Spleen (tissue), 11 donors: ENCODE measurements at regions not wholly inside any gene's neighbourhood (a gene's known extent, or its start where the extent isn't known, plus 50 kb on each side); places are given as distances from the start of the nearest gene placed in this dataset.

Experiments used
- DNase-seq: peaks from one replicate; pipeline ENCODE4 v3.0.0-alpha.2; 2020
- H3K27ac ChIP-seq, 8 donors: fragments of 200-600 bp; sonication (generic) in 7 of 8; 1 replicate in 4 of 8; 2 replicates in 4 of 8; pipeline versions ENCODE4 v1.5.0 to v1.8.0; 2016 to 2021; ENCODE audit warnings: inconsistent platforms in 4 of 8, mild to moderate bottlenecking in 4 of 8, moderate library complexity in 1 of 8
- H3K27me3 ChIP-seq, 7 donors: fragments of 200-600 bp; sonication (generic) in 6 of 7; replicated peaks in 1 of 7; 1 replicate in 4 of 7; 2 replicates in 3 of 7; pipeline versions ENCODE4 v1.5.0 to v1.8.0; 2016 to 2021; ENCODE audit warnings: inconsistent platforms in 3 of 7, mild to moderate bottlenecking in 1 of 7
- H3K36me3 ChIP-seq, 6 donors: fragments of 200-600 bp; sonication (generic) in 5 of 6; 1 replicate in 4 of 6; 2 replicates in 2 of 6; pipeline versions ENCODE4 v1.5.0 to v1.8.0; 2016 to 2021; ENCODE audit warnings: inconsistent platforms in 2 of 6
- H3K4me1 ChIP-seq, 6 donors: fragments of 200-600 bp; sonication (generic) in 5 of 6; 1 replicate in 3 of 6; 2 replicates in 3 of 6; pipeline versions ENCODE4 v1.5.0 to v1.8.0; 2016 to 2021; ENCODE audit warnings: inconsistent platforms in 3 of 6
- H3K4me3 ChIP-seq, 8 donors: fragments of 200-600 bp; sonication (generic) in 7 of 8; 1 replicate in 4 of 8; 2 replicates in 4 of 8; pipeline versions ENCODE4 v1.5.0 to v1.8.0; 2016 to 2021; ENCODE audit warnings: inconsistent platforms in 4 of 8, mild to moderate bottlenecking in 4 of 8, moderate library complexity in 2 of 8
- H3K9me3 ChIP-seq, 8 donors: fragments of 200-600 bp; sonication (generic) in 7 of 8; 1 replicate in 4 of 8; 2 replicates in 4 of 8; pipeline versions ENCODE4 v1.5.0 to v1.8.0; 2016 to 2021; ENCODE audit warnings: inconsistent platforms in 4 of 8
- POLR2A ChIP-seq, 3 donors: fragments of 450-650 bp; IDR thresholded peaks; one replicate each; pipeline ENCODE4 v1.5.1; 2017; ENCODE audit warnings: antibody characterized with exemption in 3 of 3, mild to moderate bottlenecking in 1 of 3
- POLR2AphosphoS5 ChIP-seq, 3 donors: sonication (generic); formaldehyde crosslinking; IDR thresholded peaks; one replicate each; pipeline ENCODE4 v1.5.1; 2017; ENCODE audit warnings: antibody characterized with exemption in 3 of 3
- WGBS, 5 donors: extraction: QIAGEN DNeasy Blood & Tissue Kit in 3 of 5; methylation state at CpG; one replicate each; pipeline versions ENCODE4 v1.1.5 to v1.1.7; 2013 to 2018; 5-methylcytosine and 5-hydroxymethylcytosine counted together
- intact Hi-C: fragments of 100-400 bp; cut with DNase I; formaldehyde crosslinking; loops from one replicate; pipeline ENCODE4 v1.15.0; 2023; ENCODE audit warnings: low total_unique reads
- TF ChIP-seq, protein P1 (sequence below), 11 experiments: fragments of 200-600 bp in 7 of 11; fragments of 450-650 bp in 4 of 11; sonication (generic) in 4 of 11; IDR thresholded peaks in 8 of 11; conservative IDR thresholded peaks in 3 of 11; 1 replicate in 7 of 11; 2 replicates in 4 of 11; pipeline versions ENCODE4 v1.4.0 to v1.8.0; 2016 to 2021; ENCODE audit warnings: antibody characterized with exemption in 11 of 11, inconsistent platforms in 4 of 11, mild to moderate bottlenecking in 1 of 11
- donor health status: healthy with polysubstance abuse.
- donor health status: DM: no; HTN: no; CAD: no; lungs with moderate emphysema.
- donor health status: DM: no; HTN: no; CAD: no.
- donor health status: Bipolar disorder and iron deficiency.
- donor health status: healthy.
- donor health status: DM: no; HTN: no; CAD: no.
- donor health status: DM: yes; HTN: yes; CAD: no.

- intact Hi-C loops = no loop called here
- no peaks in the 10 kb centered on the region for H3K4me1 ChIP-seq
- no peak overlapping the region for H3K27ac ChIP-seq
- TF ChIP-seq POLR2A (IDR thresholded peaks at IDR 0.05) (no peak), POLR2AphosphoS5 (IDR thresholded peaks at IDR 0.05) (no peak)
- TF ChIP-seq, protein P1, sequence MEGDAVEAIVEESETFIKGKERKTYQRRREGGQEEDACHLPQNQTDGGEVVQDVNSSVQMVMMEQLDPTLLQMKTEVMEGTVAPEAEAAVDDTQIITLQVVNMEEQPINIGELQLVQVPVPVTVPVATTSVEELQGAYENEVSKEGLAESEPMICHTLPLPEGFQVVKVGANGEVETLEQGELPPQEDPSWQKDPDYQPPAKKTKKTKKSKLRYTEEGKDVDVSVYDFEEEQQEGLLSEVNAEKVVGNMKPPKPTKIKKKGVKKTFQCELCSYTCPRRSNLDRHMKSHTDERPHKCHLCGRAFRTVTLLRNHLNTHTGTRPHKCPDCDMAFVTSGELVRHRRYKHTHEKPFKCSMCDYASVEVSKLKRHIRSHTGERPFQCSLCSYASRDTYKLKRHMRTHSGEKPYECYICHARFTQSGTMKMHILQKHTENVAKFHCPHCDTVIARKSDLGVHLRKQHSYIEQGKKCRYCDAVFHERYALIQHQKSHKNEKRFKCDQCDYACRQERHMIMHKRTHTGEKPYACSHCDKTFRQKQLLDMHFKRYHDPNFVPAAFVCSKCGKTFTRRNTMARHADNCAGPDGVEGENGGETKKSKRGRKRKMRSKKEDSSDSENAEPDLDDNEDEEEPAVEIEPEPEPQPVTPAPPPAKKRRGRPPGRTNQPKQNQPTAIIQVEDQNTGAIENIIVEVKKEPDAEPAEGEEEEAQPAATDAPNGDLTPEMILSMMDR (IDR thresholded peaks at IDR 0.05 in 8 of 11, conservative IDR thresholded peaks at IDR 0.05 in 3 of 11) = no peak
- DNase-seq = no peak
- no peak overlapping the region for H3K4me3 ChIP-seq
- WGBS, 5 donors = 69 to 83% (median 77%) methylated on average over 3 of the region's 3 CpGs
- H3K9me3 ChIP-seq = no peaks in the 10 kb centered on the region
- H3K27me3 ChIP-seq = peaks cover 0 to 11% (median 5%) of the 10 kb centered on the region in 7 donors
- H3K36me3 ChIP-seq = no peaks in the 10 kb centered on the region
These were observed 113.7 kb downstream of the RAB11FIP2 start for GRCh38 chr10:117933036-117933435.

- no peaks in the 10 kb centered on the region for H3K4me1 ChIP-seq
- H3K36me3 ChIP-seq = no peaks in the 10 kb centered on the region
- no peak overlapping the region for H3K4me3 ChIP-seq
- no peak overlapping the region for H3K27ac ChIP-seq
- H3K9me3 ChIP-seq = no peaks in the 10 kb centered on the region
- DNase-seq = no peak
- WGBS, 5 donors = 65 to 80% (median 76%) methylated on average over 3 of the region's 3 CpGs
- H3K27me3 ChIP-seq = peaks cover 0 to 4% (median 2%) of the 10 kb centered on the region in 7 donors
- no peak for TF ChIP-seq POLR2A (IDR thresholded peaks at IDR 0.05)
- TF ChIP-seq POLR2AphosphoS5 (IDR thresholded peaks at IDR 0.05) = no peak
- TF ChIP-seq, protein P1 (IDR thresholded peaks at IDR 0.05 in 8 of 11, conservative IDR thresholded peaks at IDR 0.05 in 3 of 11) = no peak
- intact Hi-C loops = no loop called here
These were observed 112.3 kb downstream of the RAB11FIP2 start for GRCh38 chr10:117934477-117934876.

DNA sequence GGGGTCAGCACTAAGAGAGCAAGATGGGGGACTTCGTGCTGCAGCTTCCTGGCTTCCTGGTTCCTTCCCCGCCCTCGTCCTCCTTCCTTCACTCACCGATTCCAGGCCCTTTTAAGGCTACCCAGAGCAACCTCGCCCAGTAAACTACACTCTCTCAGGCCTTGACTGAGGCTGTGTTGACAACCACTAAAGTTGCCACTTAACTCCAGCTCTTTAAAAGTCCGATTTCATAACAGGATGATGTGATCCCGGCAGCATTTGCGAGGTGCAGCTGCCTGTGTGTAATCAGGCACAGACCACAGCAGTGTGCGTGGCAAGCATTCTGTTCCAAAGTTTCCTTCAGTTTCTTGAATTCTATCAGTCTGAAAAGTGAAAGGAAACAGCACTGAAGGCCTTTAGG, 110.6 kb downstream of the RAB11FIP2 start:
- H3K36me3 ChIP-seq = no peaks in the 10 kb centered on the region
- peaks cover 0 to 7% (median 0%) of the 10 kb centered on the region in 7 donors for H3K27me3 ChIP-seq
- intact Hi-C loops = no loop called here
- no peaks in the 10 kb centered on the region for H3K4me1 ChIP-seq
- no peak overlapping the region for H3K4me3 ChIP-seq
- H3K9me3 ChIP-seq = no peaks in the 10 kb centered on the region
- H3K27ac ChIP-seq = no peak overlapping the region
- DNase-seq = no peak
- no peak for TF ChIP-seq POLR2A (IDR thresholded peaks at IDR 0.05)
- TF ChIP-seq, protein P1 (IDR thresholded peaks at IDR 0.05 in 8 of 11, conservative IDR thresholded peaks at IDR 0.05 in 3 of 11) = no peak
- 65 to 73% (median 67%) methylated on average over 9 of the region's 9 CpGs for WGBS, 5 donors

- Histone ChIP-seq H3K27me3 (peaks cover 0 to 7% (median 0%) of the 10 kb centered on the region in 7 donors), H3K9me3 (no peaks in the 10 kb centered on the region), H3K27ac (no peak overlapping the region), H3K4me1 (no peaks in the 10 kb centered on the region), H3K4me3 (no peak overlapping the region), H3K36me3 (no peaks in the 10 kb centered on the region)
- DNase-seq = no peak
- TF ChIP-seq POLR2A (IDR thresholded peaks at IDR 0.05) = no peak
- TF ChIP-seq, protein P1 (IDR thresholded peaks at IDR 0.05 in 8 of 11, conservative IDR thresholded peaks at IDR 0.05 in 3 of 11) = no peak
- TF ChIP-seq POLR2AphosphoS5 (IDR thresholded peaks at IDR 0.05) = no peak
- intact Hi-C loops = no loop called here
- 76 to 87% (median 82%) methylated on average over 4 of the region's 4 CpGs for WGBS, 5 donors
These were observed 110.2 kb downstream of the RAB11FIP2 start for GRCh38 chr10:117936566-117936965.
